ENCODE measurements at regions not wholly inside any gene's neighbourhood (a gene's known extent, or its start where the extent isn't known, plus 50 kb on each side); places are given as distances from the start of the nearest gene placed in this dataset.
"Not testable (repeated sequence)": the region's sequence is repeated elsewhere in the genome, so short reads cannot be mapped to it uniquely, and the experiment has no call there.

DNA sequence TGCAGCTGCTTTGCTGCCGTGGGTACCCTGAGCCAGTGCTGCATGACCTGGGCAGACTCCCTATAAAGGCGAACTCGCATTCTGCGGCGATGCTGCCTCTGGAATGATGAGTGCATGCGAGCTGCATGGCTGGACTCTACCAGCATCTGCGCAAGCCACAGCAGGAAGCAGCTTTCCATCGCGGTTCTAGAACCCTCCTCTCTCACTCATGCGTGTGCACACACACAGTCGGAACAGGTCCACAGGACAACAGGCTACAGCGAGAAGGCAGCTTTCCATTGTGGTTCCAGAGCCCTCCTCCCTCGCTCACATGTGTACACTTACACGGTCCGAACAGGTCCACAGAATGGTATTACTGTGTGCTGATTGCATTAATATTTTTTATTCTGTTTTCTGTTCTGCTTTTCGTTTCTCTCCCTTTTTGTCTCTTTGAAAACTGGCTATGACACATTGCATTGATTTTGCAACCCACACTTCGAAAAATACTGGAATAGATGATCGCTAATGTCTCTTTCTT, 69.1 kb downstream of the NPIPB11 start:
- not testable (repeated sequence) for TF ChIP-seq CTCF, POLR2A, EP300, POLR2AphosphoS5 (IDR thresholded peaks at IDR 0.05)
